Tibial nerve (tissue), 4 donors: ENCODE measurements at regions not wholly inside any gene's neighbourhood (a gene's known extent, or its start where the extent isn't known, plus 50 kb on each side); places are given as distances from the start of the nearest gene placed in this dataset.

ENCODE experiments used
- DNase-seq, 2 donors: peaks; one replicate each; pipeline ENCODE4 v3.0.0-alpha.2; 2019; ENCODE audit warnings: low spot score in 2 of 2
- H3K27ac ChIP-seq, 4 donors: fragments of 200-600 bp; sonication (generic) in 3 of 4; one replicate each; pipeline ENCODE4 v1.5.1; 2017 to 2019; ENCODE audit warnings: mild to moderate bottlenecking in 1 of 4
- H3K27me3 ChIP-seq, 2 donors: fragments of 200-600 bp; sonication (generic) in 1 of 2; one replicate each; pipeline versions ENCODE4 v1.5.1 to v1.6.0; 2017 to 2019
- H3K36me3 ChIP-seq, 3 donors: fragments of 200-600 bp; sonication (generic); one replicate each; pipeline ENCODE4 v1.5.1; 2018 to 2019
- H3K4me1 ChIP-seq, 4 donors: fragments of 200-600 bp; sonication (generic) in 3 of 4; one replicate each; pipeline ENCODE4 v1.5.1; 2017 to 2019
- H3K4me3 ChIP-seq, 4 donors: fragments of 200-600 bp; sonication (generic) in 3 of 4; one replicate each; pipeline ENCODE4 v1.5.1; 2017 to 2019; ENCODE audit warnings: mild to moderate bottlenecking in 1 of 4, moderate library complexity in 1 of 4
- H3K9me3 ChIP-seq, 4 donors: fragments of 200-600 bp; sonication (generic) in 3 of 4; one replicate each; pipeline ENCODE4 v1.5.1; 2017 to 2019
- EP300 ChIP-seq, 2 donors: sonication (generic); formaldehyde crosslinking; IDR thresholded peaks; one replicate each; pipeline ENCODE4 v1.6.1; 2017; ENCODE audit warnings: antibody characterized with exemption in 2 of 2, mild to moderate bottlenecking in 1 of 2
- POLR2A ChIP-seq, 2 donors: fragments of 450-650 bp; IDR thresholded peaks; one replicate each; pipeline ENCODE4 v1.6.1; 2017; ENCODE audit warnings: antibody characterized with exemption in 2 of 2, mild to moderate bottlenecking in 2 of 2, moderate library complexity in 2 of 2
- WGBS, 2 donors: methylation state at CpG; one replicate each; pipeline ENCODE4 v1.1.5; 2018; 5-methylcytosine and 5-hydroxymethylcytosine counted together
- TF ChIP-seq, protein P1 (sequence below), 5 experiments: fragments of 200-600 bp in 3 of 5; fragments of 450-650 bp in 2 of 5; sonication (generic) in 3 of 5; IDR thresholded peaks; one replicate each; pipeline ENCODE4 v1.5.1; 2016 to 2019; ENCODE audit warnings: antibody characterized with exemption in 5 of 5, mild to moderate bottlenecking in 3 of 5, moderate library complexity in 2 of 5

DNA sequence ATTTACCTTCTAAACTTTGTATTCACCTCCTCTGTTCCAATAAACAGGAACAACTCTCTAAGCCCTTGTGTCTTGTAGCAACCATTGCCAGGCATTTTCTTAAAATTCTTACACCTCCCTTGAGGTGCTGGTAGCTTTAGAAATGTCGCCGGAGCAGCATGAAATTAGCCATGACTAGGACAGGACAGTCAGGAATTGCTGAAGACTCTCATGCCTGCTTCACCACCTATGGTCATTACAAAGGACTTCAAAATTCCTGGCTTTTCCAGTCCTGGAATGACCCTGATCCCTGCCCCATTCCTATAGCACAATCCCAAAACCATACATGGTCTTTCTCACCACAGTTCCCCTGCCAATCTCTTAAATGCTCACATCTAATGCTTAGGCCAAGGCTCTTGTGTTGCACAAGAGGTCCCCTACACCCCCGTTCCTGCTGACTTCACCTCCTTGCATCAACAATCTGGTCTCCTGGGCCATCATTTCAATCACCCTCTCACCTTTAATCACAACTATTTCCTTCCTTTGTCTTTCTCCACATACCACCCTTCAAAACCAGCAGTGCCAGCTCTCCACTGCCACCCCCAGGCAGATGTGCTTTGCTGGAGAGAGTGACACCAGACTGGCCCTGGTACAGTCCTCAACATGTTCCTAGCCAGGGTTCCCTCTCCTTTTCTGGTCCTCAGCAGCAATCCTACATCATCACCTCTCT is 113.2 kb upstream of the TJP1 start:
- Histone ChIP-seq H3K9me3 (no peaks in the 10 kb centered on the region), H3K36me3 (no peaks in the 10 kb centered on the region), H3K4me3 (no peak overlapping the region), H3K27me3 (no peaks in the 10 kb centered on the region), H3K27ac (no peak overlapping the region), H3K4me1 (peaks cover 0 to 6% (median 0%) of the 10 kb centered on the region in 4 donors)
- no peak for DNase-seq
- TF ChIP-seq EP300 (IDR thresholded peaks at IDR 0.05): no peak
- TF ChIP-seq, protein P1, sequence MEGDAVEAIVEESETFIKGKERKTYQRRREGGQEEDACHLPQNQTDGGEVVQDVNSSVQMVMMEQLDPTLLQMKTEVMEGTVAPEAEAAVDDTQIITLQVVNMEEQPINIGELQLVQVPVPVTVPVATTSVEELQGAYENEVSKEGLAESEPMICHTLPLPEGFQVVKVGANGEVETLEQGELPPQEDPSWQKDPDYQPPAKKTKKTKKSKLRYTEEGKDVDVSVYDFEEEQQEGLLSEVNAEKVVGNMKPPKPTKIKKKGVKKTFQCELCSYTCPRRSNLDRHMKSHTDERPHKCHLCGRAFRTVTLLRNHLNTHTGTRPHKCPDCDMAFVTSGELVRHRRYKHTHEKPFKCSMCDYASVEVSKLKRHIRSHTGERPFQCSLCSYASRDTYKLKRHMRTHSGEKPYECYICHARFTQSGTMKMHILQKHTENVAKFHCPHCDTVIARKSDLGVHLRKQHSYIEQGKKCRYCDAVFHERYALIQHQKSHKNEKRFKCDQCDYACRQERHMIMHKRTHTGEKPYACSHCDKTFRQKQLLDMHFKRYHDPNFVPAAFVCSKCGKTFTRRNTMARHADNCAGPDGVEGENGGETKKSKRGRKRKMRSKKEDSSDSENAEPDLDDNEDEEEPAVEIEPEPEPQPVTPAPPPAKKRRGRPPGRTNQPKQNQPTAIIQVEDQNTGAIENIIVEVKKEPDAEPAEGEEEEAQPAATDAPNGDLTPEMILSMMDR (IDR thresholded peaks at IDR 0.05): peak in 1 of 5 experiments; percentile 10
- 86 to 90% methylated on average over 3 of the region's 3 CpGs for WGBS, 2 donors

DNA sequence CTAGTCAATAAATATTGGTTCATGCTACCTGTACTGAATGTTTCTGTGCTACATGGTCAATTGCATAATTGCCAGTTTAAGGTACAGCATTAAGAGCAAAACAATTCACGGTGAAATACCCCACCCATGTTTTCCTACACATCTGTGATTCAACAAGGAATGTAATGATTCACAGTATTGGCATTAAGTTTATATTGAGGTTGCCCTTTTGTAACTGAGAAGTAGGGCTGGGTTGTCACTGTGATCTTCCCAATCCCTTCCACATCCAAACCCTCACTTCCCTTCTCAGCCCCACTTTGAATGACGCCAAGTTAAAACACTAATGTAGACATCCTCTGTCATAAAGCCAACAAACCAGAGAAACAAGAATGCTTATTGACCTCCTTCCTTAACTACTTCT is 112.0 kb upstream of the TJP1 start:
- WGBS, 2 donors: 63 to 70% methylated on average over 2 of the region's 2 CpGs
- Histone ChIP-seq H3K9me3 (no peaks in the 10 kb centered on the region), H3K27ac (no peak overlapping the region), H3K27me3 (no peaks in the 10 kb centered on the region), H3K36me3 (no peaks in the 10 kb centered on the region), H3K4me1 (peaks cover 0 to 6% (median 0%) of the 10 kb centered on the region in 4 donors), H3K4me3 (no peak overlapping the region)
- TF ChIP-seq, protein P1 (IDR thresholded peaks at IDR 0.05): no peak
- no peak for TF ChIP-seq EP300 (IDR thresholded peaks at IDR 0.05)
- no peak for TF ChIP-seq POLR2A (IDR thresholded peaks at IDR 0.05)
- no peak for DNase-seq

DNA sequence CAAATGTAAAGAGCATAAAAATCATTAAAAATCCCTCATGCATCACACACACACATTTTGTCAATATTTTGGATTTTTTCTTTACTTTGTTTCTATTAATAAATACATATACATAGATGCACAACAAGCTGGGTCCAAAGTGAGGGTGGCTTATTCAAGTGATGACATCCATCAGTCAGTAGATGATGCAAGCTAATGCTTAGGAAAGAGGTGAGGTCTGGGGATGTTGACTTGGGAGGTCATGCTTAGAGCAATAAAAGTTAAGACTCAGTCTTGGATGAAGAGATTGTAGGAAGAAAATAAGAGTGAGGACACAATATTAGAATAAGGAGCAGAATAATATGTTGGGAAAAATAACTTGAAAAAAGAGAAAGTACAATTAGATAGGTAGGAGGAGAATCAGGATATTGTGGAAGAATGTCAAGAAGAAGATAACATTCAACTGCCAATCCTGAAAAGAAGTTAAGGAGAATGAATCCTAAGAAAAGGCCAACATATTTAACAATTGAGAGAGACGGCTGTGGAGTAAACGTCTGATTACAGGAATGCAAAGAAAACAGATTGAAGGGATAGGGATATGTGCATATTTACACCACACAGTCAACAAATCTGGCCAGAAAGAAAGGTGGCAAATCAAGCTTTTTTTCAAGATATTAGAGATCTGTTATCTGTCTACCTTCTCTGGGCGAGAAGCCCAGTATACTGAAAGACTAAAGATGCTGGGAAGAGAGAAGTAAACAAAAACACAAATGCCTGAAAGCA is 111.0 kb upstream of the TJP1 start:
- 69 to 73% methylated on average over 3 of the region's 3 CpGs for WGBS, 2 donors
- no peak overlapping the region for H3K4me3 ChIP-seq
- no peaks in the 10 kb centered on the region for H3K9me3 ChIP-seq
- peaks cover 0 to 6% (median 0%) of the 10 kb centered on the region in 4 donors for H3K4me1 ChIP-seq
- DNase-seq: no peak
- H3K27ac ChIP-seq: no peak overlapping the region
- H3K36me3 ChIP-seq: no peaks in the 10 kb centered on the region
- H3K27me3 ChIP-seq: no peaks in the 10 kb centered on the region
- TF ChIP-seq, protein P1 (IDR thresholded peaks at IDR 0.05): no peak
- no peak for TF ChIP-seq POLR2A (IDR thresholded peaks at IDR 0.05)
- TF ChIP-seq EP300 (IDR thresholded peaks at IDR 0.05): no peak

DNA sequence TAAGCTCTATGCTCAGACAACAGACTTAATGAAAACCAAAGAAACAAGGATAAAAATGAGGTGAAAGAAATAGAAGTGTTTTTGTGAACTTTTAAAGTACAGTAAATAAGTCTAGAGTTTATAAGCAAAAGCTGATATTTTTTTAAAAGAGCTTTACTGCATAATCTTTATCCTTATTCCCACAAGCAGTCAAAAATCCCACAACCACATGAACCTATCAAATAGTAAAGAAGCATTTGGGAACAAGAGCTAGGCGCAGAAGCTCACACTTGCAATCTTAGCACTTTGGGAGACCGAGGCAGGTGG is 103.8 kb upstream of the TJP1 start:
- Histone ChIP-seq H3K4me1 (peaks cover 0 to 23% (median 0%) of the 10 kb centered on the region in 4 donors), H3K4me3 (no peak overlapping the region), H3K27me3 (no peaks in the 10 kb centered on the region), H3K36me3 (no peaks in the 10 kb centered on the region), H3K9me3 (no peaks in the 10 kb centered on the region), H3K27ac (no peak overlapping the region)
- WGBS, 2 donors: 74 to 83% methylated on average over 2 of the region's 2 CpGs
- no peak for DNase-seq
- no peak for TF ChIP-seq POLR2A (IDR thresholded peaks at IDR 0.05)
- TF ChIP-seq, protein P1 (IDR thresholded peaks at IDR 0.05): peak in 1 of 5 experiments; percentile 5
